Fibroblast of lung (primary cell): ENCODE measurements at regions not wholly inside any gene's neighbourhood (a gene's known extent, or its start where the extent isn't known, plus 50 kb on each side); places are given as distances from the start of the nearest gene placed in this dataset.

ENCODE experiments used
- CTCF ChIP-seq, 2 donors: IDR thresholded peaks in 1 of 2; conservative IDR thresholded peaks in 1 of 2; 1 replicate in 1 of 2; 2 replicates in 1 of 2; pipeline ENCODE4 v1.5.1; 2011 to 2012; ENCODE audit warnings: low read length in 2 of 2, control low read depth in 1 of 2, inconsistent platforms in 1 of 2, low read depth in 1 of 2, mild to moderate bottlenecking in 1 of 2
- EZH2 ChIP-seq: IDR thresholded peaks from 2 replicates; pipeline ENCODE4 v1.5.1; 2012; ENCODE audit warnings: low read length, control low read depth, mild to moderate bottlenecking; ENCODE audit errors: missing control alignments

- TF ChIP-seq CTCF (conservative IDR thresholded peaks at IDR 0.05 in 1 of 2, IDR thresholded peaks at IDR 0.05 in 1 of 2; ENCODE audit: low read depth in 1 of 2, low read length in 2 of 2) (no peak), EZH2 (no peak)
Observed at GRCh38 chr21:16216288-16216962, 486.6 kb downstream of the USP25 start.
